Right ventricle myocardium superior (tissue), 1 donor: ENCODE measurements at regions not wholly inside any gene's neighbourhood (a gene's known extent, or its start where the extent isn't known, plus 50 kb on each side); places are given as distances from the start of the nearest gene placed in this dataset.

Experiments used
- ATAC-seq: fragments of 200-7000 bp; cut with Tn5 transposase; one replicate; pipeline ENCODE4 v1.9.1; 2020; ENCODE audit warnings: mild to moderate bottlenecking; ENCODE audit not compliant: poor library complexity
- DNase-seq: peaks from one replicate; pipeline ENCODE4 v3.0.0-alpha.2; 2020
- intact Hi-C: fragments of 100-400 bp; cut with DNase I; formaldehyde crosslinking; loops from one replicate; pipeline ENCODE4 v1.11.2; 2022
- donor health status: DM: no; HTN: yes; CAD: no; lungs with severe emphysema.

- DNase-seq (no peak), ATAC-seq (no peak)
- intact Hi-C loops = no loop called here
Observed at GRCh38 chr1:239804266-239804665, 287.4 kb upstream of the FMN2 start.

DNA sequence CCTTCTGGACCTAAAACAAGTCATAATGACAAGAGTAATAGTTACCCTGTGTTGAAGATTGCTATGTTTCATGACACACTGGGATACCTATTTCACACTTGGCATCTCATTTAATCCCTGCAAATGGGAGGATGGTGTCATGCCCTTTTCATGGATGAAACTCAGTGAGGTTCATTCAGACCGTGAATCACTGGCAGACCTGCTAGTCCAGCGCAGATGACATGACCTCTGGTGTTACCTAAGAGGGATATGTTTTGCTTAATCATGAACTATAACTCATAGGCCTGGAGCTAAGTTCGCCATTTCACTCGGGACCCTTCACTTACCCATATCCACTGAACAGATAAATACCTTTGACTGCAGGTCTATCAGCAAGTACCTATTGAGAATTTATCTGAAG, 286.6 kb upstream of the FMN2 start:
- no peak for DNase-seq
- intact Hi-C loops = no loop called here
- no peak for ATAC-seq

DNA sequence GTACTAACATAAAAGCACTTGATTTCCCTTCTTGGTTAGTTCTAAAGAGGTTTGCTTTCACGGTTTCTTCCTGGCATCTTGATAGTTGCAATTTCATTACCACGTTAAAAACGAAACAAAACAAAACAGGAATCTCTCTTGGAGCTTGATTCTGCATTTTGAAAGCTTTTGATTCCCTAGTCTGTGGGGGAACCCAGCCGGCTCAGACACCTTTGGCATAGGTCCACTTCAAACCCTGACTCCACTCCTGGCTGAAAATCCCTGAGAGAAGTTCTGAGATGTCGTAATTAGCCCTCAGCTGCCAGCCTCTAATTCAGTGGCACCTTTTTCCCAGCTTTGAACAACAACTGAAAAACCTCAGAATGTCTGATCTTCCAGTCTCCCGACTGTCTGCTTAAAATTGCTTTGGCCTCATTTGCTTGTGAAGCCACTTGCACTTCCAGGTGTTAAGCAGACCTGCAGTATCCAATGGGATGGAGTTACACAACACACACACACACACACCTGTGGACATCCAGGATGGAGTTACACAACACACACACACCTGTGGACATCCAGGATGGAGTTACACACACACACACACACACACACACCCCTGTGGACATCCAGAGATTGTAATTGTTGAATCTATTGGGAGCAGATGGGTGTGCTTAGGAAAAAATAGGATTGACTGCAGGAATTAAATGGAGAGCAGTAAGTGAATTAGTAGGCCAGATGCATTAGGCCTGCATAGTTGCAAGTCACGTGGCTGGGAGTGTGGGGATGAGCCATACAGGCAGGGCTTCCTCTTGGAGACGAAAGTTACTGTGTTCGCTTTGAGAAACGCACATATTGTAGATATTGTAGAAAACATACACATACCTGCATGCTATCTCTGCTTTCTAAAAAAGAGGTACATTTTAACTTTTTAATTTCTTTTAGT, 285.6 kb upstream of the FMN2 start:
- intact Hi-C loops = no loop called here

GRCh38 chr1:239806897-239807296, 284.8 kb upstream of the FMN2 start:
- DNase-seq (no peak), ATAC-seq (no peak)
- intact Hi-C loops = no loop called here

More for the DNA sequence above, 285.6 kb upstream of the FMN2 start:
- ATAC-seq (no peak), DNase-seq (no peak)

- ATAC-seq (no peak), DNase-seq (no peak)
- intact Hi-C loops = no loop called here
Observed at GRCh38 chr1:239807361-239807760, 284.3 kb upstream of the FMN2 start.

DNA sequence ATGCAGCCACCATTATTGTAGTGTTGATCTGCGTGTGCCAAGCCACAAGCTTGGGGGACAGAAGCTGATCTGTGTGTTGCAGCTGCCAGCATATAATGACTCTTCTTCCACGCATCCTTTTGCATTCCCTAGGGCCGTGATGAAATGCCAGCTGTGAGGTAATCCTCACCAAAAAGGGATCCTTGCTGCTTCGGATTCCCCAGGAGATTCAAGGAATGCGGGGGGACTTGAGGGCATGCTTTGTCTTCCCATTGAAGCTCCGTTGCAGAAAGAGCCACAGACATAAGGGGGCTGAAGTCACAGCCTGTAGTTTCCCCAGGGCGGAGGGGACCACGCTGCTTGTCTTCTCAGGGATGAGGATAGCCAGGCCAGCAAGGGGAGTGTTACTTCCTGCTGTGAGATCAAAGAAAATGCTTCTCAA, 281.6 kb upstream of the FMN2 start:
- ATAC-seq = no peak

GRCh38 chr1:239811211-239811885, 280.3 kb upstream of the FMN2 start:
- intact Hi-C loops = no loop called here
- DNase-seq (no peak), ATAC-seq (no peak)

More for the DNA sequence above, 281.6 kb upstream of the FMN2 start:
- no peak for DNase-seq
- intact Hi-C loops = no loop called here

- ATAC-seq = no peak
- intact Hi-C loops = no loop called here
- DNase-seq = no peak
Observed at GRCh38 chr1:239812580-239812979, 279.1 kb upstream of the FMN2 start.

- DNase-seq = no peak
- ATAC-seq = no peak
- intact Hi-C loops = no loop called here
Observed at GRCh38 chr1:239814306-239814881, 277.3 kb upstream of the FMN2 start.

DNA sequence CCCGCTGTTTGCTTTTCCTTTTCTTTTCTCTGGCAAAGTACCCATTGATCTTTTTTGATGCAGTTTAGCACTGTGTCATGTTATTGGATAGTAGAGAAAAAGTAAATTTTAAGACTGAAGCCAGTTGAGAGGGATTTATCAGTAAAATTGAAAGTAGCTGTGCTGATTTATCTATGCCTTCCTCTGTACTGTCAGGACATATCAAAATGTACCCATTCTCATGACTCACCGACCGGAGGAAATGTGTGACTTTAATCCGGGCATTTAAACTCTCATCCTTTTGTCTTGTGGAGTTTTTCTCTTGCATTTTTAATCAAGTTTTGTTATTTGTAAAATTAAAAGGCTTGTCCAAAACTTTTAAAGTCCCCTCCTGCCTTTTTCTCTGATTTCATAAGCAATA, 276.6 kb upstream of the FMN2 start:
- ATAC-seq (no peak), DNase-seq (no peak)
- intact Hi-C loops = no loop called here

- ATAC-seq (no peak), DNase-seq (no peak)
- intact Hi-C loops = no loop called here
Observed at GRCh38 chr1:239816081-239816782, 275.5 kb upstream of the FMN2 start.

DNA sequence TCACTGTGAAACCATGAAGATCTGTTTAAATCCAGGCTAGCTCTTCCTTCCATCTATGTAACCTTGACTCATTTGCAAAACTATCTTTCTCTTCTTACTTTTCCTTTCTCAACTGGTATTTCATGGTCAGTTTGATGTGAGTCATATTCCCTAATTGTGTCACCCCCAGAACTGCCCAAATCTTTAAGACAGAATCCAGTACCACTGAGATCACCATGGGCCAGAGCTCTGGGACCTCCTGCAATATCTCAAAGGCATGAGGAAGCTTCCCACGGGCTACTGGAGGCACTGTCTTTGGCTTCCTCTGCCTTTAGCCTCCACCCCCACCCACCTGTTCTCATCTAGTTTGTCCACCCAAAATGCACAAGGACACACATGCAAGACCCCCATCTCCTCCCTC, 274.4 kb upstream of the FMN2 start:
- intact Hi-C loops = no loop called here
- no peak for ATAC-seq

DNA sequence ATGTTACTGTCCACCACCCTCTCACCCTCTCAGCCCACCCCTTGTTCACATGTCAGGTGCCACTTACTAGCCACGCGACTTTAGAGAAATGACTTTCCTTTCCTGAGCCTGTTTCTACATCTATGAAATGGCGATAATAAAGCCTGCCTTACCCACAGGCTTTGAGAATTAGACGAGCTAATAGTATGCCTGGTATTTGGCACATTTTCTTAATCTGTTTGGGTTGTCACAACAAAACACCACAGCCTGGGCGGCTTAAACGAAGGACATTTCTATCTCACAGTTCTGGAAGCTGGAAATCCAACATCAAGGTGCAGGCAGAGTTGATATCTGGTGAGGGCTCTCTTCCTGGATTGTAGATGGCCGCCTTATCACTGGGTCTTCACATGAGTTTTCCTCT, 273.9 kb upstream of the FMN2 start:
- intact Hi-C loops = no loop called here
- ATAC-seq (no peak), DNase-seq (no peak)

More for the DNA sequence above, 274.4 kb upstream of the FMN2 start:
- DNase-seq = no peak

- ATAC-seq = no peak
- no peak for DNase-seq
- intact Hi-C loops = no loop called here
Observed at GRCh38 chr1:239819096-239819495, 272.6 kb upstream of the FMN2 start.

DNA sequence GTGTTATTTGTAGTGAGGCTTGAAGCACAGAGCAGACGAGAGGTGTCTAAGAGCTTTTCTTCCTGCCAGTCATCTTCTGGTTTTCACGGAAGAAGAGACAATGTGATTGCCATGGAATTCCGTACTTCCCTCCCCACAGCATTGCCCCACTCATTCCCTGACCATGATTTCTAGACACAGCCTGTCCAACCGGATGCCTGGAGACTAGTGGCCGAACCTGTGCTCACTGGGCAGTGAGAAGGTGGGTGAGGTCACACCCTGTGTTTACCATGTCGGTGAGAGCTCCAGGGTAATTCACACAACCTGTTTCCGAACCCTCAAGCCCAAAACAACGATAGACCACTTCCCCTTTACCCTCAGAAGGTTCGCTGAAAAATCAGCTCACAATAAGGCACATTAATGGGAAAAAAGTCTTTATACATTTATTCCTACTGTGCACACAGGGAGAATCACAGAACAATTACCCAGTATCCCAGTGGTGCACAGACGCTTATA, 271.9 kb upstream of the FMN2 start:
- intact Hi-C loops = no loop called here
- no peak for ATAC-seq
- no peak for DNase-seq

- intact Hi-C loops = no loop called here
- DNase-seq (no peak), ATAC-seq (no peak)
Observed at GRCh38 chr1:239823852-239824251, 267.8 kb upstream of the FMN2 start.

DNA sequence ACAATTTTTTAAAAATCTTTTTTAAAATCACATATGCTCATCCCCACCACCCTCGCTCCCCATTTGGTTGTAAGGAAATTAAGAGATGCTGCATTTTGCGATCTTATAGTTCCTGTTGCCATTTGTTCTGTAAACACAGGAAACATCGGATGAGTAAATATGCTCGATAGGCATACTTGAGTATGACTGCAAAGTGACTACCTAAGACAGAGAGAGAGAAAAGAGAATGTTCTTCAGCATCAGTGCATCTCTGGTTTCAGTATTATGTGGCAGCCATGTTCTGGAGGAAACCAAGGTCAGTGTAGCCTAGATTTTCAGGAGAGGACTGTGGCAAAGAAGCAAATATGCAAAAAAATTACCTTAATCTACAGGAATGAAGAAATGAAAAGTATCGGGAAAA, 265.5 kb upstream of the FMN2 start:
- no peak for ATAC-seq
- no peak for DNase-seq
- intact Hi-C loops = no loop called here

- ATAC-seq = no peak
- DNase-seq = no peak
- intact Hi-C loops = no loop called here
Observed at GRCh38 chr1:239826736-239827135, 264.9 kb upstream of the FMN2 start.

- DNase-seq (no peak), ATAC-seq (no peak)
- intact Hi-C loops = no loop called here
Observed at GRCh38 chr1:239829535-239829934, 262.1 kb upstream of the FMN2 start.
